Mesenchymal stem cell (in vitro differentiated cells and primary cell): ENCODE measurements at regions not wholly inside any gene's neighbourhood (a gene's known extent, or its start where the extent isn't known, plus 50 kb on each side); places are given as distances from the start of the nearest gene placed in this dataset.

Experiments used
- DNase-seq: peaks from one replicate; pipeline ENCODE4 v3.0.0-alpha.2; 2013
- H2AFZ ChIP-seq: one replicate; pipeline ENCODE4 v1.6.1; 2013; ENCODE audit warnings: low read depth, mild to moderate bottlenecking, control low read depth, inconsistent platforms, low read length, moderate library complexity
- H2AK5ac ChIP-seq: 2 replicates; pipeline ENCODE4 v1.6.1; 2013; ENCODE audit warnings: low read length, moderate library complexity, mild to moderate bottlenecking, inconsistent platforms; ENCODE audit not compliant: severe bottlenecking
- H2BK120ac ChIP-seq: one replicate; pipeline ENCODE4 v1.6.1; 2013; ENCODE audit warnings: low read depth, mild to moderate bottlenecking, inconsistent platforms, low read length, moderate library complexity
- H2BK12ac ChIP-seq, 2 experiments: one replicate each; pipeline ENCODE4 v1.6.1; 2013; ENCODE audit warnings: inconsistent platforms in 2 of 2, low read length in 2 of 2, mild to moderate bottlenecking in 2 of 2, moderate library complexity in 2 of 2, control low read depth in 1 of 2
- H2BK15ac ChIP-seq: one replicate; pipeline ENCODE4 v1.6.1; 2013; ENCODE audit warnings: mild to moderate bottlenecking, low read depth, inconsistent platforms; ENCODE audit not compliant: poor library complexity, severe bottlenecking
- H2BK5ac ChIP-seq: 2 replicates; pipeline ENCODE4 v1.6.1; 2013; ENCODE audit warnings: low read depth, mild to moderate bottlenecking, low read length, control low read depth, inconsistent platforms; ENCODE audit not compliant: poor library complexity, severe bottlenecking
- H3K14ac ChIP-seq, 2 experiments: one replicate each; pipeline ENCODE4 v1.6.1; 2013; ENCODE audit warnings: inconsistent platforms in 2 of 2, low read length in 2 of 2, control low read depth in 1 of 2, mild to moderate bottlenecking in 1 of 2, moderate library complexity in 1 of 2
- H3K18ac ChIP-seq, 2 experiments: one replicate each; pipeline ENCODE4 v1.6.1; 2013; ENCODE audit warnings: inconsistent platforms in 2 of 2, low read length in 2 of 2, control low read depth in 1 of 2, low read depth in 1 of 2, mild to moderate bottlenecking in 1 of 2
- H3K23ac ChIP-seq, 2 experiments: one replicate each; pipeline ENCODE4 v1.6.1; 2013; ENCODE audit warnings: inconsistent platforms in 2 of 2, low read length in 2 of 2, mild to moderate bottlenecking in 2 of 2, moderate library complexity in 2 of 2, control low read depth in 1 of 2
- H3K27ac ChIP-seq: 2 replicates; pipeline ENCODE4 v1.5.1; 2013; ENCODE audit warnings: mild to moderate bottlenecking, moderate library complexity, low read length, control low read depth, inconsistent platforms; ENCODE audit not compliant: poor library complexity, severe bottlenecking
- H3K27me3 ChIP-seq, 2 experiments: 2 replicates each; pipeline versions ENCODE4 v1.6.1 to v1.7.0; 2013; ENCODE audit warnings: low read length in 2 of 2, mild to moderate bottlenecking in 2 of 2, moderate library complexity in 2 of 2, control low read depth in 1 of 2, inconsistent platforms in 1 of 2; ENCODE audit not compliant: control insufficient read depth in 1 of 2, insufficient read depth in 1 of 2
- H3K36me3 ChIP-seq, 2 experiments: 2 replicates each; pipeline versions ENCODE4 v1.6.1 to v1.7.0; 2013; ENCODE audit warnings: low read length in 2 of 2, control low read depth in 1 of 2, inconsistent platforms in 1 of 2, low read depth in 1 of 2, mild to moderate bottlenecking in 1 of 2; ENCODE audit not compliant: insufficient read depth in 2 of 2, control insufficient read depth in 1 of 2
- H3K4ac ChIP-seq, 2 experiments: one replicate each; pipeline ENCODE4 v1.6.1; 2013; ENCODE audit warnings: inconsistent platforms in 2 of 2, low read length in 2 of 2, mild to moderate bottlenecking in 2 of 2, moderate library complexity in 2 of 2, control low read depth in 1 of 2, low read depth in 1 of 2
- H3K4me1 ChIP-seq: 2 replicates; pipeline ENCODE4 v1.6.1; 2013; ENCODE audit warnings: low read depth, low read length, control low read depth; ENCODE audit not compliant: control insufficient read depth, insufficient read depth
- H3K4me2 ChIP-seq: 2 replicates; pipeline ENCODE4 v1.6.1; 2013; ENCODE audit warnings: low read length, mild to moderate bottlenecking, inconsistent platforms; ENCODE audit not compliant: poor library complexity, severe bottlenecking
- H3K4me3 ChIP-seq, 2 experiments: 2 replicates each; pipeline versions ENCODE4 v1.5.1 to v1.7.0; 2013; ENCODE audit warnings: low read length in 2 of 2, mild to moderate bottlenecking in 2 of 2, control low read depth in 1 of 2, low read depth in 1 of 2; ENCODE audit not compliant: insufficient read depth in 1 of 2
- H3K79me1 ChIP-seq: replicated peaks from 2 replicates; pipeline ENCODE4 v1.6.1; 2013; ENCODE audit warnings: mild to moderate bottlenecking, control low read depth, low read length, inconsistent platforms; ENCODE audit not compliant: poor library complexity, severe bottlenecking
- H3K9ac ChIP-seq: 2 replicates; pipeline ENCODE4 v1.7.0; 2013; ENCODE audit warnings: mild to moderate bottlenecking, low read length, moderate library complexity
- H3K9me3 ChIP-seq: 2 replicates; pipeline ENCODE4 v1.7.0; 2013; ENCODE audit warnings: mild to moderate bottlenecking, low read length; ENCODE audit not compliant: control insufficient read depth
- H4K8ac ChIP-seq: one replicate; pipeline ENCODE4 v1.6.1; 2013; ENCODE audit warnings: inconsistent platforms, mild to moderate bottlenecking, low read length, moderate library complexity
- H4K91ac ChIP-seq: one replicate; pipeline ENCODE4 v1.6.1; 2013; ENCODE audit warnings: mild to moderate bottlenecking, low read length, inconsistent platforms
- WGBS: methylation state at CpG from one replicate; pipeline ENCODE4 v1.1.7; 2013; ENCODE audit warnings: mixed read lengths; 5-methylcytosine and 5-hydroxymethylcytosine counted together

DNA sequence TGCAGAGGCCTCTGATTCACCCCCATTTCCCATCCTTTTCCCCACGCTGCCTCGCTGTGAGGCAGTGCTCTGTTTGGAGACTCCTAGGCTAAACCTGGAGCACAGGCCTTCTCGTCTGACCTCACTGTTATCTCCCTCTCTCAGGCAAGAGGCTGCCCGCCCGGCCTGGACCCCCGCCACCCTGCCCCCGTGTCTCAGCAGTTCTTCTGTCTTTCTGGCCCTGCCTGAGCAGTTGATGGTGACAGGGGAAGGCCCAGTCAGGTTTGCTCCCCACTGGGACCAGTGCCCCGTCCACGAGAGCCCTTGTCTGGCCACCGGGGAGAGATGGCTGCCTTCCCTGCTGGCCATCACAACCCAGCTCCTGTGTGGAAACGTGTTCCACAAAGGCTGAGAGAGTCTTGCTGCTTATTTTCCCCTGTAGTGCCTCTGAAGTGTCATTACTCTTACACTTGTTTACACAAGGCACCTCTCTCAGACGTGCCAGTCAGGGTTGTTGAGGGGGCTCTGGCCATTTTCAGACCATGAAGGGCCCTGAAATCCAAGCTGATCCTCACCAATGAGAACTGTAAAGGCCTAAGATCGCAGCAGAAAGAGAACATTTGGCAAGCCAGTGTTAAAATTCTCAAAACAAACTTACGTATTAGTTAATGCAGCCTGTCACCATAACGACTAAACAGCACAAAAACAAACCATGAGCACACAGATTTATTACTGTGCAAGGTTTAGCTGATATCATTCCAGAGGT, 210.9 kb downstream of the NDUFA10 start:
- H3K18ac ChIP-seq, result no peak overlapping the region
- 51% methylated on average over 15 of the region's 15 CpGs for WGBS
- no peaks in the 10 kb centered on the region for H3K4me1 ChIP-seq
- H3K14ac ChIP-seq, result no peak overlapping the region
- H2BK120ac ChIP-seq, result no peak overlapping the region
- H3K9ac ChIP-seq, result peak overlapping the region; percentile 77
- no peak for DNase-seq
- H3K9me3 ChIP-seq, result no peaks in the 10 kb centered on the region
- H3K27me3 ChIP-seq, result peaks cover 0 to 60% of the 10 kb centered on the region in 2 experiments
- no peak overlapping the region for H2AK5ac ChIP-seq
- no peaks in the 10 kb centered on the region for H3K79me1 ChIP-seq
- no peak overlapping the region for H2AFZ ChIP-seq
- no peak overlapping the region for H2BK12ac ChIP-seq
- no peak overlapping the region for H3K4ac ChIP-seq
- no peak overlapping the region for H3K23ac ChIP-seq
- H4K8ac ChIP-seq, result no peak overlapping the region
- H2BK5ac ChIP-seq, result no peak overlapping the region
- no peak overlapping the region for H3K27ac ChIP-seq
- H3K4me2 ChIP-seq, result no peak overlapping the region
- H3K36me3 ChIP-seq, result no peaks in the 10 kb centered on the region
- no peak overlapping the region for H3K4me3 ChIP-seq
- H2BK15ac ChIP-seq, result no peak overlapping the region
- no peak overlapping the region for H4K91ac ChIP-seq

- DNase-seq, result no peak
- Histone ChIP-seq H3K18ac (no peak overlapping the region), H2AFZ (no peak overlapping the region), H3K14ac (no peak overlapping the region), H2BK5ac (no peak overlapping the region), H3K79me1 (no peaks in the 10 kb centered on the region), H3K27me3 (peaks cover 0 to 60% of the 10 kb centered on the region in 2 experiments), H2BK120ac (no peak overlapping the region), H3K9ac (no peak overlapping the region), H3K36me3 (no peaks in the 10 kb centered on the region), H4K8ac (no peak overlapping the region), H3K27ac (no peak overlapping the region), H3K4me3 (no peak overlapping the region), H3K4ac (no peak overlapping the region), H3K4me2 (no peak overlapping the region), H3K4me1 (no peaks in the 10 kb centered on the region), H2BK15ac (no peak overlapping the region), H4K91ac (no peak overlapping the region), H2AK5ac (no peak overlapping the region), H3K23ac (no peak overlapping the region), H3K9me3 (no peaks in the 10 kb centered on the region), H2BK12ac (no peak overlapping the region)
- 82% methylated on average over 27 of the region's 27 CpGs for WGBS
These were observed 211.7 kb downstream of the NDUFA10 start for GRCh38 chr2:239813261-239814115.

DNA sequence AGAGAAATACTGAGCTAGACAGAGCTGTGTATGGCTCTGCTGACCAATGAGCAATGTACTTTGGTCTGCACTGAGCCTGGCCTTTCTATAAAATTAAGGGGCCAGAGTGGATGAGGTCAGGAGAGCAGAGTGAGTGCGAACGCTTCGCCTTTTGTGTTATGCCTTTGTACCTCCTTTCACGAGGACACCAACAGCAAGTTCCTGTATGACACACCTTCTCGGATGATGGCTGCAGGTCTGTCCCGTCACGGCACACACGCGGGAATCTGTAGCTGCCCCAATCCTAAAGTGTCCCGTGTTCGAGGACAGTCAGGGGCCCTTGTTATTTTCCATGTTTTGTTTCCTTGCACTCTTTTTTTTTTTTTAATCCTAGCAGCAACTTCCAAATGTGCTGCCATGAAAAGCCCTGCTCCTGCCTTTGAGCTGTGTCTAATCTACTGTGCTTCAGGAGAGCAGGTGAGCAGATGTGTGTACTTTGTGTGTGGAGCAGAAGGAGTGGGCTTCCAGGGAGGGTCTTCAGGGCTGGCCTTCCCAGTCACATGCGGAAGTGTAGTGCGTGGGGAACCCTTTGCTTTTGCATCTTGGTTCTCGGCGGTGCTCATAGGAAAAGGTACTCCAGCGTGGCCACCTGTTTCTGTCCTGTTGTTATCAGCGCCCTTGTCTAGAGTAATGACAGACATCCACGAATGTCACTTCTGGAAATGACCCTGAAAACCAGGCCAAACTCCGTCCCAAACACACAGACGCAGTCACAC, 213.2 kb downstream of the NDUFA10 start:
- Histone ChIP-seq H2AFZ (no peak overlapping the region), H3K4me1 (no peaks in the 10 kb centered on the region), H2BK15ac (no peak overlapping the region), H3K14ac (no peak overlapping the region), H3K27me3 (peaks cover 0 to 58% of the 10 kb centered on the region in 2 experiments), H4K91ac (no peak overlapping the region), H3K9me3 (no peaks in the 10 kb centered on the region), H2BK120ac (no peak overlapping the region), H2AK5ac (no peak overlapping the region), H3K4me2 (no peak overlapping the region), H3K79me1 (no peaks in the 10 kb centered on the region), H3K4me3 (no peak overlapping the region), H3K36me3 (no peaks in the 10 kb centered on the region), H3K23ac (no peak overlapping the region), H2BK5ac (no peak overlapping the region), H2BK12ac (no peak overlapping the region), H4K8ac (no peak overlapping the region), H3K27ac (no peak overlapping the region), H3K18ac (no peak overlapping the region), H3K9ac (no peak overlapping the region), H3K4ac (no peak overlapping the region)
- DNase-seq, result no peak
- WGBS, result 86% methylated on average over 20 of the region's 20 CpGs
